DMS114 treated with DMSO at 0.1 percent for 48 hours (cell line): ENCODE measurements at regions not wholly inside any gene's neighbourhood (a gene's known extent, or its start where the extent isn't known, plus 50 kb on each side); places are given as distances from the start of the nearest gene placed in this dataset.

Experiments
- DNase-seq: peaks from one replicate; lab custom pipeline; 2025; ENCODE audit not compliant: unreplicated experiment; lab: John Stamatoyannopoulos, UW

- DNase-seq = no peak
Observed at GRCh38 chr20:10770753-10771152, 97.0 kb upstream of the JAG1 start.

DNA sequence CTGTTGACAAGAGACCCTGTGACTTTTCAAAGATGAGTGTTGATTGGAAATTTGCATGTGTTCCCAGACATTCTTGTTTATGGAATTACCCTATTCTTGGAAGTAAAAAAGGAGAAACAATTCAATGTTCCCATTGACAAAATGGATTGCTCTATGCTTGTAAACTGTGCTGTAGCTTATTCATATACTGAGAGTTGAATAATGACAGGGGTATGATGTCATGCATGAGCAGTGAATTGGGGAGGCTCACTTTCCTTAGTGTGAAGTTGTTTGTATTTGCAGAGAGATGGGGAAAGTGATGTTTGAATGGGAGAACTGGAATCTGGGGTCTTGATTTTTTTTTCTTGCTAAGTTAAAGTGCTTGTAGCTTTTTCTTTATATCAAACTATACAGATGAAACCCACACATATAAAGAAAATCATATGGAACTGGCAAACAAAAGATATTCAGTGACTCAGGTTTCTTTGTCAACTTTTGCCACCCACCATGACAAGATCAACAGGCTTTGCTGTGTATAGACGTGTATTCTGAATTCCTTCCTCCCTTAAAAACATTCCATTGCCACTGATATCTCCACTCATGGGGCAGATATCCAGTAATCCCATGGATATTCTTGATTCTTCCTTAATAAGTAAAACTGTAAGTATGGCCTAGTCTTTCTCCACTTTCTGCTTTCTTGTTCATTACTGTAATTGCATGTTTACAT lies 97.8 kb upstream of the JAG1 start:
- DNase-seq = no peak

GRCh38 chr20:10774357-10774943 lies 100.7 kb upstream of the JAG1 start:
- DNase-seq = no peak

GRCh38 chr20:10777710-10778109 lies 103.9 kb upstream of the JAG1 start:
- no peak for DNase-seq

DNA sequence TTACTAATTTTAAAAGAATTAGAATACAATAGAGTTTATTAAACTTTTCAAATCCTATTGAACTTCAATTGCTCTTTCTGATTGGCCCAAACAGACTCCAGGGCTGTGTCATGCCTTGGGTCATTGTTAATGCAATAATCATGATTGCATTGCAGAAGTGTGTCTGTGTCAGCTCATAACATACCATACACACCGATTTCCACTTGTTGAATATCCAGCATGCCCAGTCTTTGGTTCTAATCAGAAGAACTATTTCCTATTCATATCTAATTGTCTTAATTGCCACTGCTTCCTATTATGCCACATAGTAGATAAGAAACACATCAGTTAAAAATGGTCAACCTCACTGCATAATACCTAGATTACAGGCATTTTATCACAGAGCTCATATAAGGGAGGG lies 106.1 kb upstream of the JAG1 start:
- no peak for DNase-seq

GRCh38 chr20:10780901-10781300 lies 107.1 kb upstream of the JAG1 start:
- DNase-seq = no peak

GRCh38 chr20:10781526-10781925 lies 107.7 kb upstream of the JAG1 start:
- no peak for DNase-seq

DNA sequence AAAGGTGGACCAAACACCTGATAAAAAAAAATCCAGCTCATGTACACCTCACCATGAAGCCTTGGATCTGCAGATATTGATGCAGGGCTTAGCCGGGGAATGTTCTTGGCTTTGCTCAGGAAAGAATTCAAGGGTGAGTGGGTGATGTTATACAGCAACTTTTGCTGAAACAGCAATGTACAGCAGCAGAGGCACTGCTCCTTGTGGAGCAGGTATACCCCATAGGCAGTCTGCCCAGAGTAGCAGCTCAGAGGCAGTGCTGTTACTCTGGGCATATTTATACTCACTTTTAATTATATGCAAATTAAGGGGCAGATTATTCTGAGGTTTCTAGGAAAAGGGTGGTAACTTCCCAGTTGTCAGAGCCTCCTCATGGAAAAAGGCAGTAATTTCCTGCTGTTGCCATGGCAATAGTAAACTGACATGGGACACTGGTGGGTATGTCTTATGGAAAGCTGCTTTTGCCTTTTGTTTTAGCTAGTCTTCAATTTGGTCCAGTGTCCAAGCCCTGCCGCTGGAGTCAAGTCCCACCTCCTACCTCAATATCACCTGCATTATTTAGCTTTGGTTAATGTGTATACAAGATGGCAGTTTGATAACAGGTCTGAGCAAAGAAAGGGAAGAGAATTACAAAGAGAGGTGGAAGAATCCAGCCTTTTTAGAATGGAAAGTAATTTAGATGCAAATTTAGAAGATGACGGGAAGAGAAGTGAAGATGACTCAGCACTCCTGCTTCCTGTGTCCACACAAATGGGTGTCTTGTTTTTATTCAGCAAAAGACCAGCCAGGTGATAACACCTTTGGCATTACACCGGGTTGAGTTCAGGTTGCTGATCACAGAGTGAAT lies 110.1 kb upstream of the JAG1 start:
- no peak for DNase-seq

DNA sequence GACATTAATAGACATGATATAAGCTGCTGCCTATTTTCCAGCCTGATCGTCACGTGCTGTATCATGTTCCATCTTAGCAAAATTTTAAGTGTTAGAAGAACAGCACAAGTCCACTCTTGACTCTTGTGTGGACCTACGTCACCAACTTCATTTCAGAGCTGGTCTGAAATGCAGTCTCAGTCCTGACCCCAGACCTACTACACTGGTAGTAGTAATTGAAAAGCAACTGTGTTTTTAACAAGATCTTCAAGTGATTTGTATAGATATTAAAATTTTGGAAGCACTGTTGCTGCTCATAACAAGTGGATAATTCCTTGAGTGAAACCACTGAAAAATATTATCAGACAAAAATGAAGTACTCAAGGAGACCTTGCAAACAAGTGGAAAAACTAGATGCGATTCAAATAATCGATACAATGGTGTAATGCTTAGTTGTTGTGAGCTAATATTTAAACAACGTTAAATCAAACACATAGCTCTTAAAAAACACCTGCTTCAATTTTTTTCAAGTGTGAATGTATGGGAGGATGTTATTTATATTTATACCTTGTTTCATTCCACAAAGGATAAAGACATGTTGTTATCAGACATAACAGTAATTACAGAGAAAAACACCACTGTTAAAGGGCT lies 110.9 kb upstream of the JAG1 start:
- no peak for DNase-seq

GRCh38 chr20:10786678-10787077 lies 112.9 kb upstream of the JAG1 start:
- no peak for DNase-seq

- no peak for DNase-seq
Observed at GRCh38 chr20:10788055-10788454, 114.3 kb upstream of the JAG1 start.

DNA sequence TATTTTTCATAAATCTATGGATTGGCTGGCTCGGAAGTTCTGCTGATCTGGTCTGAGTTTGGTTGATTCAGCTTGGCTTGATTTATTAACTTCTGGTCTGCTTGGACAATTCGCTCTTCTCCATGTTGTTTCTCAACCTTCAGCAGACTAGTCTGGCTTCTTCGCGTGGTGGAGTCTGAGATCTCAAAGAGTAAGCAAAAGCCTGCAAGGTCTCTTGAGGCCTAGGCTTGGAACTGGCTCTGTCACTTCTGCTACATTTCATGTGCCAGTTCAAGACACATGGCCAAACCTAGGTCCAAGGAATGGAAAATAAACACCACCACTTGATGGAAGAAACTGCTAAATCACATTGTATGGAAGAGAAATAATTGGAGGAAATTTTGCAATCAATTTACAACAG lies 115.1 kb upstream of the JAG1 start:
- DNase-seq = no peak

DNA sequence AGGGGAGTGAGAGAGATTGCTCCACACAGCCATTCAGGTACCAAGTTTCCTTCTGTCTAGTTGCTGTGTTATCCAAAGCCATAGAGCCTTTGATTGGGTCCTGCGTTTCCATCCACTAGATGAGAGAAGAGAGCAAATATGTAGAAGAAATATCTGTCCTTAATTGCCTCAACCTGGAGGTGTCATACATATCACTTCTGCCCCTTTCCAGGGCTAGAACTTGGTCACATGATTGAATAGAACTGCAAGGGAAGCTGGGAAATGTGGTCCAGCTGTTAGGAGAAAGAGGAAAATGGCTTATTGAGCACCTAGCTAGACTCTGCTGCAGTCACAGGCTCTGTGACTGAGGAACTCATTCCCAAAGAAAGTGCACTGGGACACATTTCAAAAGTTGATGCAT lies 115.6 kb upstream of the JAG1 start:
- DNase-seq = no peak

GRCh38 chr20:10790013-10790412 lies 116.2 kb upstream of the JAG1 start:
- no peak for DNase-seq

DNA sequence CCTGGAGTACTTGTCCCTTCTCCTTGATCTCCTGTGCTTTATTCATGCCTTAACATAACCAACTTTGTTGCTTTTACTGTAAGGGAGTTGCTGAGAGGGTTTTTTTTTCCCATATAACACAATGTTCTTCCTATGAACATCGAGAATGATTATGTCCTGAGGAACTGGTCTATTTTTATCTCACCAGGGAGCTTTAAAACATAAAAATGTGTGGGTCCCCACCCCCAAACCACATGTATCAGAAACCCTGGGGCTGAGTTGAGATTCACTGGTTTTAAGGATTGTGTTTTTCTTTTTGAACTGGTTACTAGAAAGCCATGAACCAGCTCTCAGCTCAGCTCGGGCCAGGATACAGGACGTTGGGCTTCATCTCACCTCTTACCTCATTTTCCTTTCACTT lies 118.5 kb upstream of the JAG1 start:
- no peak for DNase-seq

DNA sequence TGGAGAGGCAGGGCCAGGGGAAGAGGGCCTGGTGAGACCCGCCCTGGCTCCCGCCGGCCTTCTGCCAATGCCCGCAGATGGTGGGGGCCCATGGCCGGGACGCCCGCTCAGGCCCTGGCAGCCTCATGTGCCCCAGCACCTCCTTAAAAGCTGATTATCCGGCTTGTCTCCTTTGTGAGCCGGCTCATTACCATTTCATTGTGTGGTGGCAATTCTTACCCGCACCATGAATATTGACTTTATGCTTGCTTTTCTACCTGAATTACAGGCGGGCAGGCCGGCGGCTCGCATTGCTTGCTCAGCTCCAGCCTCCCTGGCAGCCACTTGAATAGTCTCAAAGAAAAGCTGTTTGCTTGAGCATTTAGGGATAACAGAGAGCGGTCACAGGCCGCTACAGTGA lies 120.0 kb upstream of the JAG1 start:
- DNase-seq = no peak

DNA sequence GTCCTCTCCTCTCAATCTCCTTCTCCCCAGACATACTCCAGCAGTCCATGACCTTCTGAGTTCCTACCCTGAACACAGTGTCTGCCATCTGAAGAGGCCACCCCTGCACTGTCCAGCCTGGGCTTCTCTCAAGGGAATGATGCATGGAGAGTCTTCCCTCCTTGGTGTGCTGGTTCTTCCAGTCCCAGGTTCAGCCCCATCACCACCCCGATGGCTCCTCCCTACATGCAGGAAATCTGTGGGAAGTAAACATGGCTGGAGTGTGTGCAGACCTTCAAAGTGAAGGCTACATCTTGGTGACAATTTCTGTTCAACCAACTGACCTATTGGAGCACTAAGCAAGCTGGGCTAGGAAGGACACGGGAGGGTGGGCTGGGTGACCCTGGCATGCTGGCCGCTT lies 121.0 kb upstream of the JAG1 start:
- no peak for DNase-seq

- DNase-seq = no peak
Observed at GRCh38 chr20:10795286-10796026, 121.7 kb upstream of the JAG1 start.

- no peak for DNase-seq
Observed at GRCh38 chr20:10798811-10799210, 125.0 kb upstream of the JAG1 start.

GRCh38 chr20:10799735-10800134 lies 125.9 kb upstream of the JAG1 start:
- no peak for DNase-seq

- no peak for DNase-seq
Observed at GRCh38 chr20:10800288-10800687, 126.5 kb upstream of the JAG1 start.
